IMR-90 (cell line): ENCODE measurements at regions not wholly inside any gene's neighbourhood (a gene's known extent, or its start where the extent isn't known, plus 50 kb on each side); places are given as distances from the start of the nearest gene placed in this dataset.

Source experiments
- ATAC-seq: fragments of 200-7000 bp; cut with Tn5 transposase; 2 replicates; pipeline ENCODE4 v1.9.1; 2020; ENCODE audit warnings: low read depth, mild to moderate bottlenecking, moderate library complexity
- BruUV-seq: library from RNA; stranded (reverse); fragments of 400-500 nt; replicated peaks from 2 replicates; lab custom pipeline; 2021; lab: Mats Ljungman, UMichigan
- CTCF ChIA-PET: fragments of 300-600 bp; formaldehyde crosslinking; extraction: SDS; loops from one replicate; lab custom pipeline; 2021; ENCODE audit warnings: antibody characterized with exemption; lab: Yijun Ruan, JAX
- POLR2A ChIA-PET: fragments of 300-600 bp; sonication (Branson Sonifier 250); formaldehyde crosslinking; loops from one replicate; lab custom pipeline; 2022; ENCODE audit warnings: antibody characterized with exemption; ENCODE audit not compliant: unreplicated experiment; lab: Charles Lee
- DNase-seq: peaks from one replicate; pipeline ENCODE4 v3.0.0; 2013
- H2AFZ ChIP-seq: replicated peaks from 2 replicates; pipeline ENCODE3; 2013; ENCODE audit warnings: low read length, mild to moderate bottlenecking; ENCODE audit not compliant: poor library complexity
- H2AK5ac ChIP-seq: 2 replicates; pipeline ENCODE4 v1.6.1; 2013; ENCODE audit warnings: low read depth, low read length, inconsistent platforms
- H2AK9ac ChIP-seq: replicated peaks from 2 replicates; pipeline ENCODE3; 2013; ENCODE audit warnings: mild to moderate bottlenecking, low read depth, low read length, moderate library complexity; ENCODE audit not compliant: poor library complexity
- H2BK120ac ChIP-seq: 2 replicates; pipeline ENCODE4 v1.6.1; 2013; ENCODE audit warnings: low read depth, low read length, inconsistent platforms
- H2BK15ac ChIP-seq: 3 replicates; pipeline ENCODE4 v1.6.1; 2013; ENCODE audit warnings: low read depth, low read length, inconsistent platforms
- H2BK20ac ChIP-seq: 2 replicates; pipeline ENCODE4 v1.6.1; 2013; ENCODE audit warnings: low read depth, mild to moderate bottlenecking, inconsistent platforms, low read length, moderate library complexity
- H2BK5ac ChIP-seq: 2 replicates; pipeline ENCODE4 v1.6.1; 2013; ENCODE audit warnings: mild to moderate bottlenecking, low read depth, low read length, inconsistent platforms; ENCODE audit not compliant: poor library complexity, severe bottlenecking
- H3K14ac ChIP-seq: replicated peaks from 2 replicates; pipeline ENCODE4 v1.6.1; 2013; ENCODE audit warnings: low read depth, low read length, inconsistent platforms
- H3K18ac ChIP-seq: 2 replicates; pipeline ENCODE4 v1.6.1; 2013; ENCODE audit warnings: low read depth, low read length, control low read depth
- H3K23ac ChIP-seq: 2 replicates; pipeline ENCODE4 v1.6.1; 2013; ENCODE audit warnings: low read depth, low read length, inconsistent platforms
- H3K27ac ChIP-seq: 2 replicates; pipeline ENCODE4 v1.5.1; 2013; ENCODE audit warnings: mild to moderate bottlenecking, control low read depth, low read length; ENCODE audit not compliant: insufficient read depth
- H3K27me3 ChIP-seq: 2 replicates; pipeline ENCODE4 v1.6.1; 2013; ENCODE audit warnings: low read length; ENCODE audit not compliant: control insufficient read depth, insufficient read depth
- H3K36me3 ChIP-seq: 2 replicates; pipeline ENCODE4 v1.6.1; 2013; ENCODE audit warnings: low read length, mixed read lengths; ENCODE audit not compliant: control insufficient read depth, insufficient read depth
- H3K4ac ChIP-seq: 2 replicates; pipeline ENCODE4 v1.6.1; 2013; ENCODE audit warnings: low read depth, low read length, inconsistent platforms
- H3K4me1 ChIP-seq: 2 replicates; pipeline ENCODE4 v1.6.1; 2013; ENCODE audit warnings: low read length, mixed read lengths; ENCODE audit not compliant: control insufficient read depth, insufficient read depth
- H3K4me2 ChIP-seq: 2 replicates; pipeline ENCODE4 v1.6.1; 2013; ENCODE audit warnings: low read depth, mild to moderate bottlenecking, control low read depth, low read length, moderate library complexity
- H3K4me3 ChIP-seq: 2 replicates; pipeline ENCODE4 v1.5.1; 2013; ENCODE audit warnings: low read depth, mild to moderate bottlenecking, control low read depth, low read length, moderate library complexity; ENCODE audit not compliant: insufficient read depth
- H3K56ac ChIP-seq: 2 replicates; pipeline ENCODE4 v1.6.1; 2013; ENCODE audit warnings: low read length, inconsistent platforms; ENCODE audit not compliant: insufficient read depth; ENCODE audit errors: extremely low read depth
- H3K79me1 ChIP-seq, 2 experiments: 2 replicates each; pipeline ENCODE4 v1.6.1; 2013; ENCODE audit warnings: low read length in 2 of 2, inconsistent platforms in 1 of 2, low read depth in 1 of 2
- H3K9ac ChIP-seq: 2 replicates; pipeline ENCODE4 v1.6.1; 2013; ENCODE audit warnings: low read depth, low read length, control low read depth
- H3K9me1 ChIP-seq: 2 replicates; pipeline ENCODE4 v1.6.1; 2013; ENCODE audit warnings: low read length, inconsistent platforms; ENCODE audit not compliant: insufficient read depth
- H3K9me3 ChIP-seq: 2 replicates; pipeline ENCODE4 v1.6.1; 2013; ENCODE audit warnings: low read length; ENCODE audit not compliant: control insufficient read depth, insufficient read depth
- H4K20me1 ChIP-seq: 2 replicates; pipeline ENCODE4 v1.6.1; 2013; ENCODE audit warnings: low read length, inconsistent platforms; ENCODE audit not compliant: insufficient read depth
- H4K5ac ChIP-seq: 2 replicates; pipeline ENCODE4 v1.6.1; 2013; ENCODE audit warnings: mild to moderate bottlenecking, low read depth, low read length, control low read depth
- H4K8ac ChIP-seq, 2 experiments: 2 replicates each; pipeline ENCODE4 v1.6.1; 2013; ENCODE audit warnings: low read depth in 2 of 2, low read length in 2 of 2, control low read depth in 1 of 2, inconsistent platforms in 1 of 2
- H4K91ac ChIP-seq: 2 replicates; pipeline ENCODE4 v1.6.1; 2013; ENCODE audit warnings: low read depth, low read length, inconsistent platforms; ENCODE audit not compliant: insufficient read depth
- BHLHE40 ChIP-seq: fragments of 150-350 bp; IDR thresholded peaks from 2 replicates; pipeline ENCODE4 v1.6.1; 2016; ENCODE audit warnings: mild to moderate bottlenecking, low read depth, low read length
- CEBPB ChIP-seq: IDR thresholded peaks from 2 replicates; pipeline ENCODE4 v1.6.1; 2012; ENCODE audit warnings: low read depth, low read length, improper control_type of control experiment
- CHD1 ChIP-seq: IDR thresholded peaks from 2 replicates; pipeline ENCODE4 v1.6.1; 2012; ENCODE audit warnings: low read depth, low read length, improper control_type of control experiment
- CTCF ChIP-seq: conservative IDR thresholded peaks from 2 replicates; pipeline ENCODE4 v1.5.1; 2012; ENCODE audit warnings: mild to moderate bottlenecking, low read depth, low read length, improper control_type of control experiment
- FOS ChIP-seq: fragments of 150-350 bp; IDR thresholded peaks from 2 replicates; pipeline ENCODE4 v1.6.1; 2016; ENCODE audit warnings: low read depth, low read length
- MAFK ChIP-seq: IDR thresholded peaks from 2 replicates; pipeline ENCODE4 v1.6.1; 2012; ENCODE audit warnings: low read depth, low read length, improper control_type of control experiment
- MAZ ChIP-seq: IDR thresholded peaks from 2 replicates; pipeline ENCODE4 v1.6.1; 2012; ENCODE audit warnings: low read depth, mild to moderate bottlenecking, low read length, improper control_type of control experiment, moderate library complexity, borderline replicate concordance
- MXI1 ChIP-seq: IDR thresholded peaks from 2 replicates; pipeline ENCODE4 v1.6.1; 2012; ENCODE audit warnings: low read depth, mild to moderate bottlenecking, low read length, moderate library complexity, borderline replicate concordance
- NFE2L2 ChIP-seq: fragments of 150-350 bp; IDR thresholded peaks from 2 replicates; pipeline ENCODE4 v1.6.1; 2016; ENCODE audit warnings: low read depth, mild to moderate bottlenecking, low read length
- RCOR1 ChIP-seq: IDR thresholded peaks from 2 replicates; pipeline ENCODE4 v1.6.1; 2012; ENCODE audit warnings: mild to moderate bottlenecking, low read length, improper control_type of control experiment; ENCODE audit not compliant: insufficient replicate concordance
- RFX5 ChIP-seq: IDR thresholded peaks from 2 replicates; pipeline ENCODE4 v1.8.0; 2012; ENCODE audit warnings: low read depth, mild to moderate bottlenecking, low read length, moderate library complexity
- USF2 ChIP-seq: fragments of 150-350 bp; IDR thresholded peaks from 2 replicates; pipeline ENCODE4 v1.6.1; 2017; ENCODE audit warnings: mild to moderate bottlenecking, antibody characterized with exemption, low read length, low read depth
- WGBS, 2 experiments: methylation state at CpG; one replicate each; pipeline versions ENCODE4 v1.1.5 to v1.1.7; 2013; ENCODE audit warnings: missing lambda C conversion rate in 2 of 2; ENCODE audit not compliant: insufficient read length in 1 of 2; ENCODE audit errors: extremely low coverage in 2 of 2; 5-methylcytosine and 5-hydroxymethylcytosine counted together
- dilution Hi-C: fragments of 300-500 bp; cut with HindIII; formaldehyde crosslinking; loops from one replicate; pipeline ENCODE4 v1.14.3; 2018; ENCODE audit warnings: low sequenced_read_pairs; ENCODE audit not compliant: unreplicated experiment
- in situ Hi-C: fragments of 300-500 bp; cut with MboI; formaldehyde crosslinking; loops from 3 replicates; pipeline ENCODE4 v1.14.3; 2019; ENCODE audit warnings: low sequenced_read_pairs, inconsistent platforms, mixed read lengths
- intact Hi-C: fragments of 100-400 bp; cut with micrococcal nuclease; formaldehyde crosslinking; loops from 2 replicates; pipeline ENCODE4 v1.10.0; 2022

- Histone ChIP-seq H3K9me1 (no peaks in the 10 kb centered on the region), H3K36me3 (no peaks in the 10 kb centered on the region), H2BK120ac (no peak overlapping the region), H2AFZ (no peak overlapping the region), H3K14ac (no peak overlapping the region), H3K4me2 (no peak overlapping the region), H2AK9ac (no peak overlapping the region), H4K91ac (no peak overlapping the region), H4K8ac (no peak overlapping the region), H3K9ac (no peak overlapping the region), H3K27ac (no peak overlapping the region), H3K79me1 (no peaks in the 10 kb centered on the region), H3K56ac (no peak overlapping the region), H4K20me1 (no peaks in the 10 kb centered on the region), H3K23ac (no peak overlapping the region), H3K27me3 (no peaks in the 10 kb centered on the region), H3K4me1 (no peaks in the 10 kb centered on the region), H3K18ac (no peak overlapping the region), H4K5ac (no peak overlapping the region), H3K9me3 (no peaks in the 10 kb centered on the region), H2BK5ac (no peak overlapping the region), H2BK20ac (no peak overlapping the region), H2BK15ac (no peak overlapping the region), H3K4ac (no peak overlapping the region), H3K4me3 (no peak overlapping the region), H2AK5ac (no peak overlapping the region)
- DNase-seq (no peak), ATAC-seq (no peak)
- in situ Hi-C loops (no loop called here), dilution Hi-C loops (no loop called here), intact Hi-C loops (no loop called here)
- no TSS peak for BruUV-seq
- ChIA-PET POLR2A (no interaction called here), CTCF (no interaction called here)
- no peak for TF ChIP-seq FOS
- no peak for TF ChIP-seq MAFK
- TF ChIP-seq RCOR1: no peak
- TF ChIP-seq BHLHE40: no peak
- TF ChIP-seq CEBPB: no peak
- TF ChIP-seq RFX5: no peak
- TF ChIP-seq CTCF: no peak
- TF ChIP-seq NFE2L2: no peak
- no peak for TF ChIP-seq USF2
- TF ChIP-seq CHD1: no peak
- no peak for TF ChIP-seq MAZ
- TF ChIP-seq MXI1: no peak
- no CpG with 5 or more reads among the region's 3 CpGs for WGBS, 2 experiments
Observed at GRCh38 chr4:30265716-30266115, 454.5 kb upstream of the PCDH7 start.
